ENCODE measurements at regions not wholly inside any gene's neighbourhood (a gene's known extent, or its start where the extent isn't known, plus 50 kb on each side); places are given as distances from the start of the nearest gene placed in this dataset.

DNA sequence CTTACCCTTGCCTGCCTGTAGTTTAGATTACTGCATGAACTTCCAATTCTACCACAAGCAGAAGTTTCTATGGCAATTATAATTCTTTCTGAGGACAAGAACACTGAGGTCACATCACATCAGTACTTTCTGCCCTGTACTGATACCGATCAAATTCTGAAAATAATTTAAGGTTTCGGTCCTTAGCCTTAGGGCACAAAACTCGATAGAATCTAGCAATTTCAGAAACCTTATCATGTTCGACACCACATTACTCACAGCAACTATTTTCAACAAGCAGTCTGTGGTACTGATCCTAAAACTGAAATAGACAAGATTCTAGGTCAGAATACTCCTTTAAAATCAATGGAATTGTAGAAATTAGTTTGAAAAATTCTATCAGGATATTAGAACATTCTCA lies 187.0 kb upstream of the LRFN5 start:
- TF ChIP-seq, protein P1, sequence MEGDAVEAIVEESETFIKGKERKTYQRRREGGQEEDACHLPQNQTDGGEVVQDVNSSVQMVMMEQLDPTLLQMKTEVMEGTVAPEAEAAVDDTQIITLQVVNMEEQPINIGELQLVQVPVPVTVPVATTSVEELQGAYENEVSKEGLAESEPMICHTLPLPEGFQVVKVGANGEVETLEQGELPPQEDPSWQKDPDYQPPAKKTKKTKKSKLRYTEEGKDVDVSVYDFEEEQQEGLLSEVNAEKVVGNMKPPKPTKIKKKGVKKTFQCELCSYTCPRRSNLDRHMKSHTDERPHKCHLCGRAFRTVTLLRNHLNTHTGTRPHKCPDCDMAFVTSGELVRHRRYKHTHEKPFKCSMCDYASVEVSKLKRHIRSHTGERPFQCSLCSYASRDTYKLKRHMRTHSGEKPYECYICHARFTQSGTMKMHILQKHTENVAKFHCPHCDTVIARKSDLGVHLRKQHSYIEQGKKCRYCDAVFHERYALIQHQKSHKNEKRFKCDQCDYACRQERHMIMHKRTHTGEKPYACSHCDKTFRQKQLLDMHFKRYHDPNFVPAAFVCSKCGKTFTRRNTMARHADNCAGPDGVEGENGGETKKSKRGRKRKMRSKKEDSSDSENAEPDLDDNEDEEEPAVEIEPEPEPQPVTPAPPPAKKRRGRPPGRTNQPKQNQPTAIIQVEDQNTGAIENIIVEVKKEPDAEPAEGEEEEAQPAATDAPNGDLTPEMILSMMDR (IDR thresholded peaks at IDR 0.05), result no peak
- TF ChIP-seq POLR2A (IDR thresholded peaks at IDR 0.05) (no peak), POLR2AphosphoS5 (IDR thresholded peaks at IDR 0.05) (no peak), EP300 (IDR thresholded peaks at IDR 0.05) (no peak)

All from stomach (tissue), 4 donors.